ENCODE measurements at regions not wholly inside any gene's neighbourhood (a gene's known extent, or its start where the extent isn't known, plus 50 kb on each side); places are given as distances from the start of the nearest gene placed in this dataset.

DNA sequence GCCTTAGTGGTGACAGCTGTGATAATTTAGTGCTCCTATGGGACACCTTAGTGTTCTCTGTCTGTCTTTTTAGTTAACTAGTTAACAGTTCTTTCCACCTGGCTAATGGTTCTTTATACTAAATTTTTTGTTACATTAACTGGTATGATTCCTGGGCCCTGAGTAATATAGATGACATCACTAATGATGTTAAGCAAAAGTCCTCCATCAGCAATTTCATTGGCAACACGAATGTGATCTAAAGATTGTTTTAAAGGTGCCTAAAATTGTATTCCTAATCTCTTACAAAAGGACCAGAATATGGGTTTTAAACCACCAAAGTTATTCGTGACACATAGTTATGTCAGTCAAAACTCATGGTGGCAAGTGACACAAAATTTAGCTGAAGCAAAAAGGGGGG, 235.3 kb downstream of the TENT4A start:
- Mint-ChIP-seq H3K4me1 (ENCODE audit: low read depth) (no peaks in the 10 kb centered on the region), H3K36me3 (ENCODE audit: low read depth) (no peaks in the 10 kb centered on the region), H3K4me3 (no peak overlapping the region), H3K9me3 (ENCODE audit: insufficient read depth) (no peaks in the 10 kb centered on the region), H3K27ac (no peak overlapping the region), H3K27me3 (ENCODE audit: low read depth) (peaks cover 4% of the 10 kb centered on the region)
- ChIA-PET POLR2A (no interaction called here), CTCF (no interaction called here)
- ATAC-seq (no peak), DNase-seq (no peak)

DNA sequence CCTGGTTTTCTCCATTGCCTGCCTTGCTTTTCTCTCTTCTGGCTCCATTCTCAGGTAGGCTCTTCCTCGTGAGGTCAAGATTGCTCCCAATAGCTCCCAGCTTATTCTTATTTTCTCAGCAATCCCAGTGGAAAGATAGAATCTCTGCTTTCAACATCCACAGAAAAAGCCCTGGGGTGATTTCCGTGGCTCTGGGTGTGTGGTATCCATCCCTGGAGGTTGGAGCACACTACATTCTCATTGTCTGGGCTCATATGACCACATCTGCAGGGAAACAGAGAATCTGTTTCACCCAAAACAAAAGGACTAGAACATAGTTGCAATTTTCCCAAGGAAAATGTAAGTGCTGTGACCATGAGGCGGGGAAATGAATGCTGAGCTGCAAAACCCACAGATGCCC, 236.0 kb downstream of the TENT4A start:
- H3K27me3 Mint-ChIP-seq (ENCODE audit: low read depth) = peaks cover 6% of the 10 kb centered on the region
- CTCF ChIA-PET = no interaction called here
- no peak overlapping the region for H3K4me3 Mint-ChIP-seq
- POLR2A ChIA-PET = no interaction called here
- no peak for ATAC-seq
- no peak for DNase-seq
- no peak overlapping the region for H3K27ac Mint-ChIP-seq
- no peaks in the 10 kb centered on the region for H3K9me3 Mint-ChIP-seq (ENCODE audit: insufficient read depth)
- H3K36me3 Mint-ChIP-seq (ENCODE audit: low read depth) = no peaks in the 10 kb centered on the region
- H3K4me1 Mint-ChIP-seq (ENCODE audit: low read depth) = no peaks in the 10 kb centered on the region

DNA sequence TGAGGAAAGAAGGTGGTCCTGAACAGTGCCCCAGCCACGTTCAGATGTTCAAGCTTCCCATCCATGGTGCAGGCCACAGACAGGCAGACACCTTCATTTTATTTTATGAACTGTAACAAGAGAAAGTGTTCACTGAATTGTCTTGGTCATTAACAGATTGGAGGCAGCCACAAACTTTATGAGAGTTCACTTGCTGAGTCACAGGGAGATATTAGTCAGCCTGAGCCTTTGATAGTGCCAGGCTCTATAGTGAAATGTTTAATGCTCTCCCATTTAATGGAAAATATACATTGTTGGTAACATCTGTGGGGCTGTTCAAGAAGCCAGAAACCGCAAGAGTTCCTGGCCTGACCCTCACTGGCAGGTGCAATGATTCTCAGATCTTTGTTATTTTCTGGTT, 237.0 kb downstream of the TENT4A start:
- ChIA-PET POLR2A (no interaction called here), CTCF (no interaction called here)
- H3K27me3 Mint-ChIP-seq (ENCODE audit: low read depth) = peaks cover 6% of the 10 kb centered on the region
- H3K36me3 Mint-ChIP-seq (ENCODE audit: low read depth) = no peaks in the 10 kb centered on the region
- H3K27ac Mint-ChIP-seq = no peak overlapping the region
- H3K4me1 Mint-ChIP-seq (ENCODE audit: low read depth) = no peaks in the 10 kb centered on the region
- ATAC-seq = no peak
- H3K9me3 Mint-ChIP-seq (ENCODE audit: insufficient read depth) = no peaks in the 10 kb centered on the region
- no peak for DNase-seq
- H3K4me3 Mint-ChIP-seq = no peak overlapping the region

DNA sequence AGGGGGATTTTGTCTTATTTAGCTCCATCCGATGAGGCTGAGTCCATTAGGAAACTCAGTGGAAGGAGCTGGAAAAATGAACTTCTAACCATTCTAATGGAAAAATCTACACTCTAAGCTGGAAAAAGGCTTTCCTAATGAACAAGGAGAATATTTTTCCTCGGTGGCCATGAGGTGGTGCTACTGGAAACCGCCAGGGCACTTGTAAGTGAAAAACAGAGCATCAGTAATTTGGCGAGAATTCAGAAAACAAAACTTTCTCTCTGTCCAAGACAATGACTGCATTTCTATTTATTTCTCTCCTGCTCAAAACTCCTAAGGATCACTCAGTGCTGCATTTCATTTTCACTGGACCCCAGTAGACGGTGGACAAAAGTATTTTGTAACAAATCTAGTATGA, 237.6 kb downstream of the TENT4A start:
- DNase-seq = no peak
- CTCF ChIA-PET = no interaction called here
- Mint-ChIP-seq H3K4me3 (no peak overlapping the region), H3K9me3 (ENCODE audit: insufficient read depth) (no peaks in the 10 kb centered on the region), H3K4me1 (ENCODE audit: low read depth) (no peaks in the 10 kb centered on the region), H3K36me3 (ENCODE audit: low read depth) (no peaks in the 10 kb centered on the region), H3K27me3 (ENCODE audit: low read depth) (peaks cover 6% of the 10 kb centered on the region), H3K27ac (no peak overlapping the region)
- POLR2A ChIA-PET = no interaction called here
- ATAC-seq = no peak

DNA sequence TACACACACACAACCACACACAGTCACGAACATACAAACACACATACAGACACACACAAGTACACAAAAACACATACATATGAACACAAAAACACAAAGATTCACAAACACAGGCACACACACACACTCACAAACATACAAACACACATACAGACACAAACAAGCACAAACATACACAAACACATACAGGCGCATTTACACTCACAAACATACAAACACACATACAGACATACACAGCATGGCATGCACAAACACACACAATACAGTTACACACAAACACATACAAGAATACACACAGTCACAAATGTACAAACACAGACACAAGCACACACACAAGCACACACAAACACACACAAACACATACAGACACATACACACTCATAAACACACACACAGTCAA, 247.9 kb downstream of the TENT4A start:
- peaks cover 3% of the 10 kb centered on the region for H3K9me3 Mint-ChIP-seq (ENCODE audit: insufficient read depth)
- ATAC-seq (no peak), DNase-seq (no peak)
- no peak overlapping the region for H3K4me3 Mint-ChIP-seq
- POLR2A ChIA-PET = no interaction called here
- CTCF ChIA-PET = no interaction called here
- H3K27ac Mint-ChIP-seq = no peak overlapping the region
- H3K4me1 Mint-ChIP-seq (ENCODE audit: low read depth) = no peaks in the 10 kb centered on the region
- H3K27me3 Mint-ChIP-seq (ENCODE audit: low read depth) = no peaks in the 10 kb centered on the region
- H3K36me3 Mint-ChIP-seq (ENCODE audit: low read depth) = no peaks in the 10 kb centered on the region

DNA sequence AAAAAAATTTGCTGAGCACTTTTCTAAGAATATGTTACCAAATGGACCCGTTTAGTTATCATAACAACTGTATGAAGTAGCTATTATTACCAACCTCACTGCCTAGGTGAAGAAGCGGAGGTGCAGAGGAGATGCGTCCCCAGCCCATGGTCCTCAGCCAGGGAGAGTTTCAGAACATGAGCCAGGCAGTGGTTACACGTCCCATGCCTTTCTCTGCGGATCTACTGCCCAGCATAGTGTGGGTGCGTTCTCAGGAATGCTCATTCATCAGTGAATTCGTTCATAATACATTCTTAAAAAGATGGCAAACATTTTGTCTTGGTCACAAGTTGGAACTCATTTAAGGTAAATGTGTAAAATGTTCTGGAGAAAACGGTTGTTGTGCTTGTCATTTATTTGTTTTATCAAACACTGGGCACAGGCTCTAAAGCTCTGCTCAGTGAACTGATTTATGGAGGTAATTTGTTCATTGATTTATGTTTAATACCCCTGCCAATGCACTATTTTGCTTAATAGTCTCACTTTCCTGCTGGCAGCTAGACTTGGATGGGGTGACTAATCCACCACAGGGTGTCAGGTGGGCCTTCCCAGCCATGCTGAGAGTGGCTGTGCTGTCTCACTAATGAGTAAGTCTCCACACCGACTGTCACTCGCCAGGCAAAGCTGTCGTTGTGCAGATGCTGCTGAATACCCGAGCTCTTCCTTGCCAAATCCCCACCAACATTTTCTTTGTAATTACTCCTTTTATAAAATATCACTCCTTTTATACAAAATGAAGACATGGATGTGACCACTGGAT, 248.8 kb downstream of the TENT4A start:
- H3K9me3 Mint-ChIP-seq (ENCODE audit: insufficient read depth) = peaks cover 4% of the 10 kb centered on the region
- CTCF ChIA-PET = no interaction called here
- H3K4me3 Mint-ChIP-seq = no peak overlapping the region
- POLR2A ChIA-PET = no interaction called here
- no peaks in the 10 kb centered on the region for H3K27me3 Mint-ChIP-seq (ENCODE audit: low read depth)
- DNase-seq = no peak
- H3K36me3 Mint-ChIP-seq (ENCODE audit: low read depth) = no peaks in the 10 kb centered on the region
- no peak for ATAC-seq
- no peak overlapping the region for H3K27ac Mint-ChIP-seq
- H3K4me1 Mint-ChIP-seq (ENCODE audit: low read depth) = no peaks in the 10 kb centered on the region

DNA sequence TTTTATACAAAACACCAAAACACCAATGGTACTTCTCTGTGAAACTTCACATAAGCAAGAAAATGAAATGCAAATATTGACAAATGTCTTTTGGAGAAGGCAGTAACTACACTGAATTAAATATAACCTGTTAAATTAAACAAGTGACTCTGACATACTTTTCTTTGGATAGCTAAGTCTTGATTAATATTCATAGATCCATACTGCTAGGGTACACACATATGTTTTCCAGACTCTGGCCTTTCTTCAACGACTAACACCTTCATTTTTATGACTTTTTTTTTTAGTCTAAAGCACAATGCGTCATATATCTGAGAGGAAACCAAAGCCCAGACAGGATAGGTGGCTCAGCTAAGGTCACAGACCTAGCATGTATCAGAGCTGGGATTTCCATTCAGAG, 263.7 kb downstream of the TENT4A start:
- ATAC-seq = no peak
- Mint-ChIP-seq H3K4me1 (ENCODE audit: low read depth) (no peaks in the 10 kb centered on the region), H3K27me3 (ENCODE audit: low read depth) (no peaks in the 10 kb centered on the region), H3K4me3 (no peak overlapping the region), H3K9me3 (ENCODE audit: insufficient read depth) (no peaks in the 10 kb centered on the region), H3K36me3 (ENCODE audit: low read depth) (no peaks in the 10 kb centered on the region), H3K27ac (no peak overlapping the region)
- ChIA-PET POLR2A (no interaction called here), CTCF (no interaction called here)
- no peak for DNase-seq

DNA sequence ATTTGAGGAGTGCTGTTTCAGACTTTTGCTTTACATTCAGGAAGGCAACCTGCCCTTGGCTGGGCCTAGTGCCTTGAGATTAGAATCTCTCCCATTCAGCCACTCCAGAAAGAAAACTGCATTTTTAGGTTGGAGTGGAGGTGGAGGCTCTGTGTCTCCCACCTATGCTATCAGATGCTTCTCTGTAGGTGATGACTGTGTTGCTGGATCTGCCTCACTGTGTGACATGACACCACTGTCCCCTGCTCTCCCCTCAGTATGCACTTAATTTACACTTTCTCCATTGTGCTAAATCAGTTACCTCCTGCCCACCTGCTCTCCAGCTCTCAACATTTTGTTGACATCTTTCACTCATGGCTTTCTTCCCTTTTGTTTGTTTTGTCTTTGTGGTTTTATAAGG, 265.8 kb downstream of the TENT4A start:
- Mint-ChIP-seq H3K27ac (no peak overlapping the region), H3K4me1 (ENCODE audit: low read depth) (no peaks in the 10 kb centered on the region), H3K4me3 (no peak overlapping the region), H3K36me3 (ENCODE audit: low read depth) (no peaks in the 10 kb centered on the region), H3K27me3 (ENCODE audit: low read depth) (no peaks in the 10 kb centered on the region), H3K9me3 (ENCODE audit: insufficient read depth) (no peaks in the 10 kb centered on the region)
- POLR2A ChIA-PET = no interaction called here
- ATAC-seq (no peak), DNase-seq (no peak)
- CTCF ChIA-PET = no interaction called here

DNA sequence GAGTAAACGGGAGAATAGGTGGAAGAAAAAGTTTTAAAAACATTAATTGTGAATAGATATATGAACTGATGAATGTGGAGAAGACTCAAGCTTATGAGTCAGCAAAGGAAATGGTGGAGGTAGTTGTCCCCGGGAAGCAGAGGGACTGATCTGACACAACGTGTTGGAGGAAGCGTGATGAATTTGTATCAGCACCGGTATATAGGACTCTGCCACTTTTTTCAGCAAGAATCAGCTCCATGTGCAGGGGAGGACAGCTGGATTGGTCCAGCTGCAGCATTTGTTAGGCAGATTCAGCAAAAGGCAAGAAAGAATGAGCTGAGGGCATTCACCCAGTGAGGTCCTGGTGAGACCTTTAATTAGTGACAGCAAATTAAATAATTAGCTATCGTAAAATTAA, 276.0 kb downstream of the TENT4A start:
- no peak for DNase-seq
- H3K4me1 Mint-ChIP-seq (ENCODE audit: low read depth) = no peaks in the 10 kb centered on the region
- H3K36me3 Mint-ChIP-seq (ENCODE audit: low read depth) = no peaks in the 10 kb centered on the region
- H3K27ac Mint-ChIP-seq = no peak overlapping the region
- no peak overlapping the region for H3K4me3 Mint-ChIP-seq
- no peak for ATAC-seq
- no peaks in the 10 kb centered on the region for H3K27me3 Mint-ChIP-seq (ENCODE audit: low read depth)
- ChIA-PET POLR2A (no interaction called here), CTCF (no interaction called here)
- H3K9me3 Mint-ChIP-seq (ENCODE audit: insufficient read depth) = no peaks in the 10 kb centered on the region

DNA sequence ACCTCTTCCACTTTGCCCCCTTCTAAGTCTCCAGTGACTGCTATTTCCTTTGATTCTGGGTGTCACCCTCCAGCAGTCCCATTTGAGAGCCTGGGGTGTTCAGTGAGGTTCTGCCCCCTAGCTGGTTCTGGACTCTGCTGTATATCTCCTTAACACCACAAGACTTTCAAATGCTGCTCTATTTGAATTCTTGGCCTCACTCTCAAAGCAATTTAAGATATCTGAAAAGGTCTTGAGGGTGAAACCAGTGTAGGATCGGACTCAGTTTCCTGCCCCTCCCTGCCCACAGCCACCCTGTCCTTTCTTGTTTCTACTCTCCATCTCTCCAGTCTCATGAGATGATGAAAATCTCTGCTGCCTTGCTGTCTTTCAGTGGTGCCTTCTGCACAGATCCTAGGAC, 280.9 kb downstream of the TENT4A start:
- H3K4me1 Mint-ChIP-seq (ENCODE audit: low read depth) = no peaks in the 10 kb centered on the region
- POLR2A ChIA-PET = no interaction called here
- H3K27me3 Mint-ChIP-seq (ENCODE audit: low read depth) = peaks cover 2% of the 10 kb centered on the region
- no peaks in the 10 kb centered on the region for H3K36me3 Mint-ChIP-seq (ENCODE audit: low read depth)
- H3K9me3 Mint-ChIP-seq (ENCODE audit: insufficient read depth) = no peaks in the 10 kb centered on the region
- no peak overlapping the region for H3K27ac Mint-ChIP-seq
- ATAC-seq (no peak), DNase-seq (no peak)
- no peak overlapping the region for H3K4me3 Mint-ChIP-seq
- CTCF ChIA-PET = interaction anchor here (0.6 kb wide), 1 partner anchor 232 kb away, joined by 4 read pairs; no protein-coding TSS in a partner anchor

DNA sequence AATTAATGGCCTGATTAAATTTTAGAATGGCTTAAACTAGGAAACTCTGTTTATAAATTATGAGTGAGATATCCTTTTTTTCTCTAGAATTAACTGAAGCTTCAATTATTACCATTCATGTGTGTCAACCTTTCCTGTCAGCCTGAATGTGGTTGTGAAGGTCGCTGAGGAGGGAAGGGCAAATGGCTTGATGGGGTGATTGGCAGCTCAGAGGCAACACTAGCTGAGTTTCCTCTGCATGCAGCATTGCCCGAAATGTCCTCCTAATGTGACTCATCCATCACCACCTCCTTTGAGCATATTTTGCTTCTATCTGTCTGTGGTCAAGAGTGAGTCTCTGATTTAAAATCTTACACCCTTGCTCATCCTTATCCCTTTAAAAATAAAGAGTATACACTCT, 281.9 kb downstream of the TENT4A start:
- Mint-ChIP-seq H3K27me3 (ENCODE audit: low read depth) (peaks cover 2% of the 10 kb centered on the region), H3K9me3 (ENCODE audit: insufficient read depth) (no peaks in the 10 kb centered on the region), H3K4me3 (no peak overlapping the region), H3K27ac (no peak overlapping the region), H3K36me3 (ENCODE audit: low read depth) (no peaks in the 10 kb centered on the region), H3K4me1 (ENCODE audit: low read depth) (no peaks in the 10 kb centered on the region)
- ATAC-seq = no peak
- no peak for DNase-seq
- ChIA-PET POLR2A (no interaction called here), CTCF (no interaction called here)

DNA sequence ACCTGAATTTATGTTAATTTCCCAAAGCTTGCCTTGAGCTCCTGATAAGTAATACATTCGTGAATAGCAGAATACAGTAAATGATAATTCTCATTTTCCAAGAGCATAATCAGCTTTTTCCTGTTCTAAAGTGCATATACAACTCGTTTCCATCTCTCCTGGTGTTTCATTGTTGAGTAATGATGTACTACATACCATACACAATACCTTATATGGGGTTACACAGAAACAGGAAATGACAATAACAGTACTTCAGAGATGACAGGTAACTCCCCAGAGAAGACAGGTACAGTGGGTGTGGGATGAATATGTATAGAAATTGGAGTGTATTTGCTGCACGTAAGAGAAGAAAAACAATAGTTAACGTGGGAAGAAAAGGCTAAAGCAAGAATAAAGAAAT, 287.1 kb downstream of the TENT4A start:
- Mint-ChIP-seq H3K27me3 (ENCODE audit: low read depth) (no peaks in the 10 kb centered on the region), H3K27ac (no peak overlapping the region), H3K9me3 (ENCODE audit: insufficient read depth) (no peaks in the 10 kb centered on the region), H3K4me3 (no peak overlapping the region), H3K4me1 (ENCODE audit: low read depth) (no peaks in the 10 kb centered on the region), H3K36me3 (ENCODE audit: low read depth) (no peaks in the 10 kb centered on the region)
- DNase-seq = no peak
- no peak for ATAC-seq
- CTCF ChIA-PET = no interaction called here
- POLR2A ChIA-PET = no interaction called here

DNA sequence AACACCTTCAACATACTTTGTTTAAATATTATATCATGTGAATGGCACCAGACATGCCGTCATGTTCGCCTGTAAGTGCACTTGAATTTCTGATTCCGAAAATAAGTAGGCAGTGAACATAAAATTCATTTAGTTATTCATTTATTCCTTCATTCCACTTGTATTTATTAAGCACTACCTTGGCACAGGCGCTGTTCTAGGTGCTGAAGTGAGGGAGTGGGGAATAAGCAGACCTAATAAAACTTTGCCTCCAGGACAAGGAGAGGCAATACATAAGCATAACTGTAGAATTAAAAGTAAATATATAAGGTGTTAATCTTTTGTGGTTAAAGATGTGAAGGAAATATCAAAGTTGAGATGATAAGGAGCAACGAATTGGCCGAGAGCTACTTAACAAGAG, 297.4 kb downstream of the TENT4A start:
- ATAC-seq (no peak), DNase-seq (no peak)
- no peak overlapping the region for H3K4me3 Mint-ChIP-seq
- no peaks in the 10 kb centered on the region for H3K9me3 Mint-ChIP-seq (ENCODE audit: insufficient read depth)
- H3K27me3 Mint-ChIP-seq (ENCODE audit: low read depth) = no peaks in the 10 kb centered on the region
- no peaks in the 10 kb centered on the region for H3K4me1 Mint-ChIP-seq (ENCODE audit: low read depth)
- ChIA-PET CTCF (no interaction called here), POLR2A (no interaction called here)
- H3K27ac Mint-ChIP-seq = no peak overlapping the region
- H3K36me3 Mint-ChIP-seq (ENCODE audit: low read depth) = no peaks in the 10 kb centered on the region
